ENCODE measurements at regions not wholly inside any gene's neighbourhood (a gene's known extent, or its start where the extent isn't known, plus 50 kb on each side); places are given as distances from the start of the nearest gene placed in this dataset.

DNA sequence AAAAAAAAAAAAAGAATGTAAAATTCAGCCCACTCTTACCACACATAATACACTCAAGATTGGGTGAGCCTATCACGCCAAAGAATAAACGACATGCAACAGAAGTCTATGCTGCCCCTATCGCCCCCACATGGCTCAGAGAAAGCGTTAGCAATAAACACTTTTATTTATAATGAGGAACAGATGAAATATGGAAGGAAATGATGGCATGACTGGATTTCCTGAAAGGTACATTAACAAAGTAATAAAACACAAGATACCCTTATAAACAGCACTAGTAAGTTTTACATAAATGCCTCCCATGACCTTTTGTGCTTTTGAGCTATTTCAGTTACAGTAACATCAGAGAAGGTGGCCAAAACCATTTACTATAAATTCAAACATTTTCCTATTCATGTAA is 71.4 kb upstream of the SCAF8 start:
- Histone ChIP-seq H3K9me3 (ENCODE audit: insufficient read depth, low read depth) (no peaks in the 10 kb centered on the region), H3K4me1 (replicated peaks; ENCODE audit: insufficient read depth) (no peaks in the 10 kb centered on the region), H3K27ac (no peak overlapping the region), H3K4me3 (no peak overlapping the region), H3K36me3 (ENCODE audit: low read depth) (no peaks in the 10 kb centered on the region), H3K79me2 (ENCODE audit: low read depth) (no peaks in the 10 kb centered on the region), H3K4me2 (no peak overlapping the region), H3K27me3 (ENCODE audit: insufficient read depth, low read depth) (no peaks in the 10 kb centered on the region), H3F3A (ENCODE audit: insufficient read depth, low read depth) (no peaks in the 10 kb centered on the region), H4K20me1 (ENCODE audit: insufficient read depth) (no peaks in the 10 kb centered on the region), H3K9me2 (ENCODE audit: insufficient read depth) (no peaks in the 10 kb centered on the region), H2AFZ (no peak overlapping the region)
- no peak for DNase-seq
- intact Hi-C loops (cut with micrococcal nuclease; ENCODE audit: unreplicated experiment): no loop called here
- BruUV-seq (replicated peaks): no TSS peak
- CTCF ChIA-PET: no interaction called here
- POLR2A ChIA-PET (ENCODE audit: unreplicated experiment): no interaction called here
- TF ChIP-seq EZH2 (IDR thresholded peaks at IDR 0.05; ENCODE audit: low read depth): no peak
- TF ChIP-seq, protein P1, sequence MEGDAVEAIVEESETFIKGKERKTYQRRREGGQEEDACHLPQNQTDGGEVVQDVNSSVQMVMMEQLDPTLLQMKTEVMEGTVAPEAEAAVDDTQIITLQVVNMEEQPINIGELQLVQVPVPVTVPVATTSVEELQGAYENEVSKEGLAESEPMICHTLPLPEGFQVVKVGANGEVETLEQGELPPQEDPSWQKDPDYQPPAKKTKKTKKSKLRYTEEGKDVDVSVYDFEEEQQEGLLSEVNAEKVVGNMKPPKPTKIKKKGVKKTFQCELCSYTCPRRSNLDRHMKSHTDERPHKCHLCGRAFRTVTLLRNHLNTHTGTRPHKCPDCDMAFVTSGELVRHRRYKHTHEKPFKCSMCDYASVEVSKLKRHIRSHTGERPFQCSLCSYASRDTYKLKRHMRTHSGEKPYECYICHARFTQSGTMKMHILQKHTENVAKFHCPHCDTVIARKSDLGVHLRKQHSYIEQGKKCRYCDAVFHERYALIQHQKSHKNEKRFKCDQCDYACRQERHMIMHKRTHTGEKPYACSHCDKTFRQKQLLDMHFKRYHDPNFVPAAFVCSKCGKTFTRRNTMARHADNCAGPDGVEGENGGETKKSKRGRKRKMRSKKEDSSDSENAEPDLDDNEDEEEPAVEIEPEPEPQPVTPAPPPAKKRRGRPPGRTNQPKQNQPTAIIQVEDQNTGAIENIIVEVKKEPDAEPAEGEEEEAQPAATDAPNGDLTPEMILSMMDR (conservative IDR thresholded peaks at IDR 0.05): no peak

DNA sequence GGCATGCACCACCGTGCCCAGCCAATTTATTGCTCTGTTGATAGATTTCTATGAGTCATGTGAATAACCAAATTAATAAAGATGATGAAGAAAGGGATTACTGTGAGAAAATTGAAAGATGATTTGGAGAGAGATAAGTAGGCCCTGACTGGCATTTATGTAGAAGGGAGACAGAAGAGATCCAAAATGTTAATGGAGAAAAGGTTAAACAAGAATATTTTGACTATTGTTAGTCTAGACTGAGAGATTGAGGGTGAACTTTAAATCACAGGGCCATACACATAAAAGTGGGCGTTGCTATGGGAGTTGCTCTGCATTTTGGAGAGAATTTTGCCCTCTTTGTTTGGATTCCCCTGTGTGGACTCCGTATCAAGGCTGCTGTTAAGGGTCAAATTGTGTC is 68.9 kb upstream of the SCAF8 start:
- CTCF ChIA-PET: no interaction called here
- no peaks in the 10 kb centered on the region for H3K36me3 ChIP-seq (ENCODE audit: low read depth)
- no peak for DNase-seq
- no peaks in the 10 kb centered on the region for H3K79me2 ChIP-seq (ENCODE audit: low read depth)
- no peaks in the 10 kb centered on the region for H3K9me2 ChIP-seq (ENCODE audit: insufficient read depth)
- H3K27ac ChIP-seq: no peak overlapping the region
- H3K4me2 ChIP-seq: no peak overlapping the region
- no peak overlapping the region for H2AFZ ChIP-seq
- BruUV-seq (replicated peaks): no TSS peak
- H3K4me1 ChIP-seq (replicated peaks; ENCODE audit: insufficient read depth): no peaks in the 10 kb centered on the region
- POLR2A ChIA-PET (ENCODE audit: unreplicated experiment): no interaction called here
- intact Hi-C loops (cut with micrococcal nuclease; ENCODE audit: unreplicated experiment): no loop called here
- H3K4me3 ChIP-seq: no peak overlapping the region
- no peaks in the 10 kb centered on the region for H3K27me3 ChIP-seq (ENCODE audit: insufficient read depth, low read depth)
- H4K20me1 ChIP-seq (ENCODE audit: insufficient read depth): no peaks in the 10 kb centered on the region
- no peaks in the 10 kb centered on the region for H3K9me3 ChIP-seq (ENCODE audit: insufficient read depth, low read depth)
- TF ChIP-seq EZH2 (IDR thresholded peaks at IDR 0.05; ENCODE audit: low read depth): no peak
- TF ChIP-seq, protein P1 (conservative IDR thresholded peaks at IDR 0.05): no peak
- no peaks in the 10 kb centered on the region for H3F3A ChIP-seq (ENCODE audit: insufficient read depth, low read depth)

DNA sequence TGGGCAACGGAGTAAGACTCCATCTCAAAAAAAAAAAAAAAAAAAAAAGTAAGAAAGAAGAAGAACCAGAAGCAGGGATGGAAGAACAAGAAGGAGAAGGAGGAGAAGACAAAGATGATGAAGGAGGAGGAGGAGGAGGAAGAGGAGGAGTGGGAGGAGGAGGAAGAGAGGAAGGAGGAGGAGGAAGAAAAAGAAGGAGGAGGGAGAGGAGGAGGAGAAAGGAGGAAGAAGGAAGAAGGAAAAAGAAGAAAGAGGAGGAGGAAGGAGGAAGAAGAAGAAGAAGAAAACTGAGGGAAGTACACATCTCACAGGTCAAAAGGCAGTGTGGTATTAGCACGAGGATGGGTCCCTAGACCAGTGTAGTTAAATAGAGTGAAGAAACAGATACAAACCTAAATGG is 65.1 kb upstream of the SCAF8 start:
- Histone ChIP-seq H3K4me2 (no peak overlapping the region), H4K20me1 (ENCODE audit: insufficient read depth) (no peaks in the 10 kb centered on the region), H3K4me1 (replicated peaks; ENCODE audit: insufficient read depth) (no peaks in the 10 kb centered on the region), H3K27ac (no peak overlapping the region), H3K9me3 (ENCODE audit: insufficient read depth, low read depth) (no peaks in the 10 kb centered on the region), H3F3A (ENCODE audit: insufficient read depth, low read depth) (no peaks in the 10 kb centered on the region), H3K27me3 (ENCODE audit: insufficient read depth, low read depth) (no peaks in the 10 kb centered on the region), H3K4me3 (no peak overlapping the region), H3K79me2 (ENCODE audit: low read depth) (no peaks in the 10 kb centered on the region), H2AFZ (no peak overlapping the region), H3K9me2 (ENCODE audit: insufficient read depth) (no peaks in the 10 kb centered on the region), H3K36me3 (ENCODE audit: low read depth) (no peaks in the 10 kb centered on the region)
- POLR2A ChIA-PET (ENCODE audit: unreplicated experiment): no interaction called here
- intact Hi-C loops (cut with micrococcal nuclease; ENCODE audit: unreplicated experiment): no loop called here
- DNase-seq: no peak
- no TSS peak for BruUV-seq (replicated peaks)
- CTCF ChIA-PET: no interaction called here
- TF ChIP-seq, protein P1 (conservative IDR thresholded peaks at IDR 0.05): no peak
- TF ChIP-seq EZH2 (IDR thresholded peaks at IDR 0.05; ENCODE audit: low read depth): no peak
